ENCODE measurements at regions not wholly inside any gene's neighbourhood (a gene's known extent, or its start where the extent isn't known, plus 50 kb on each side); places are given as distances from the start of the nearest gene placed in this dataset.

GRCh38 chr2:15725782-15726112 is 134.1 kb downstream of the DDX1 start:
- peaks cover 14% of the 10 kb centered on the region for H3K4me1 ChIP-seq (ENCODE audit: control insufficient read depth, insufficient read depth, low read length)
- H3K27ac ChIP-seq (ENCODE audit: low read depth, low read length) = no peak overlapping the region
- WGBS (ENCODE audit: insufficient coverage) = 94% methylated on average over 5 of the region's 5 CpGs
- peaks cover 2% of the 10 kb centered on the region for H3K27me3 ChIP-seq (ENCODE audit: control insufficient read depth, insufficient read depth, low read length)
- no peaks in the 10 kb centered on the region for H3K36me3 ChIP-seq (ENCODE audit: control insufficient read depth, insufficient read depth, low read length)
- no peak overlapping the region for H3K4me3 ChIP-seq (ENCODE audit: low read depth, low read length)
- H3K9me3 ChIP-seq (ENCODE audit: control insufficient read depth, insufficient read depth, low read length) = no peaks in the 10 kb centered on the region
- no peak for DNase-seq (ENCODE audit: low read depth in 4 of 6, low spot score in 6 of 6)

- DNase-seq (ENCODE audit: low read depth in 4 of 6, low spot score in 6 of 6) = no peak
- 96% methylated on average over 7 of the region's 8 CpGs for WGBS (ENCODE audit: insufficient coverage)
- Histone ChIP-seq H3K27me3 (ENCODE audit: control insufficient read depth, insufficient read depth, low read length) (peaks cover 2% of the 10 kb centered on the region), H3K36me3 (ENCODE audit: control insufficient read depth, insufficient read depth, low read length) (no peaks in the 10 kb centered on the region), H3K27ac (ENCODE audit: low read depth, low read length) (no peak overlapping the region), H3K4me1 (ENCODE audit: control insufficient read depth, insufficient read depth, low read length) (peaks cover 20% of the 10 kb centered on the region), H3K4me3 (ENCODE audit: low read depth, low read length) (no peak overlapping the region), H3K9me3 (ENCODE audit: control insufficient read depth, insufficient read depth, low read length) (no peaks in the 10 kb centered on the region)
These were observed 134.8 kb downstream of the DDX1 start for GRCh38 chr2:15726321-15727057.

GRCh38 chr2:15727396-15728244 is 136.0 kb downstream of the DDX1 start:
- no peak for DNase-seq (ENCODE audit: low read depth in 4 of 6, low spot score in 6 of 6)
- no peaks in the 10 kb centered on the region for H3K9me3 ChIP-seq (ENCODE audit: control insufficient read depth, insufficient read depth, low read length)
- no peak overlapping the region for H3K4me3 ChIP-seq (ENCODE audit: low read depth, low read length)
- H3K36me3 ChIP-seq (ENCODE audit: control insufficient read depth, insufficient read depth, low read length) = no peaks in the 10 kb centered on the region
- no peak overlapping the region for H3K27ac ChIP-seq (ENCODE audit: low read depth, low read length)
- 59% methylated on average over 2 of the region's 9 CpGs for WGBS (ENCODE audit: insufficient coverage)
- peaks cover 2% of the 10 kb centered on the region for H3K27me3 ChIP-seq (ENCODE audit: control insufficient read depth, insufficient read depth, low read length)
- H3K4me1 ChIP-seq (ENCODE audit: control insufficient read depth, insufficient read depth, low read length) = peaks cover 20% of the 10 kb centered on the region

- WGBS (ENCODE audit: insufficient coverage) = 62% methylated on average over 5 of the region's 9 CpGs
- no peak overlapping the region for H3K27ac ChIP-seq (ENCODE audit: low read depth, low read length)
- H3K9me3 ChIP-seq (ENCODE audit: control insufficient read depth, insufficient read depth, low read length) = no peaks in the 10 kb centered on the region
- H3K36me3 ChIP-seq (ENCODE audit: control insufficient read depth, insufficient read depth, low read length) = no peaks in the 10 kb centered on the region
- H3K4me1 ChIP-seq (ENCODE audit: control insufficient read depth, insufficient read depth, low read length) = peaks cover 20% of the 10 kb centered on the region
- no peak overlapping the region for H3K4me3 ChIP-seq (ENCODE audit: low read depth, low read length)
- peak in 1 of 6 donors; percentile 54 for DNase-seq (ENCODE audit: low read depth in 4 of 6, low spot score in 6 of 6)
- H3K27me3 ChIP-seq (ENCODE audit: control insufficient read depth, insufficient read depth, low read length) = peaks cover 2% of the 10 kb centered on the region
These were observed 136.7 kb downstream of the DDX1 start for GRCh38 chr2:15728245-15728938.

- H3K36me3 ChIP-seq (ENCODE audit: control insufficient read depth, insufficient read depth, low read length) = no peaks in the 10 kb centered on the region
- DNase-seq (ENCODE audit: low read depth in 4 of 6, low spot score in 6 of 6) = no peak
- H3K27ac ChIP-seq (ENCODE audit: low read depth, low read length) = no peak overlapping the region
- no peak overlapping the region for H3K4me3 ChIP-seq (ENCODE audit: low read depth, low read length)
- H3K4me1 ChIP-seq (ENCODE audit: control insufficient read depth, insufficient read depth, low read length) = peaks cover 20% of the 10 kb centered on the region
- 98% methylated on average over 7 of the region's 7 CpGs for WGBS (ENCODE audit: insufficient coverage)
- no peaks in the 10 kb centered on the region for H3K9me3 ChIP-seq (ENCODE audit: control insufficient read depth, insufficient read depth, low read length)
- peaks cover 2% of the 10 kb centered on the region for H3K27me3 ChIP-seq (ENCODE audit: control insufficient read depth, insufficient read depth, low read length)
These were observed 137.3 kb downstream of the DDX1 start for GRCh38 chr2:15729001-15729400.

- Histone ChIP-seq H3K27me3 (ENCODE audit: control insufficient read depth, insufficient read depth, low read length) (peaks cover 2% of the 10 kb centered on the region), H3K36me3 (ENCODE audit: control insufficient read depth, insufficient read depth, low read length) (no peaks in the 10 kb centered on the region), H3K27ac (ENCODE audit: low read depth, low read length) (no peak overlapping the region), H3K4me1 (ENCODE audit: control insufficient read depth, insufficient read depth, low read length) (peaks cover 26% of the 10 kb centered on the region), H3K9me3 (ENCODE audit: control insufficient read depth, insufficient read depth, low read length) (no peaks in the 10 kb centered on the region), H3K4me3 (ENCODE audit: low read depth, low read length) (no peak overlapping the region)
- DNase-seq (ENCODE audit: low read depth in 4 of 6, low spot score in 6 of 6) = no peak
- WGBS (ENCODE audit: insufficient coverage) = 75% methylated on average over 6 of the region's 10 CpGs
These were observed 138.3 kb downstream of the DDX1 start for GRCh38 chr2:15729709-15730544.

GRCh38 chr2:15730545-15731212 is 139.0 kb downstream of the DDX1 start:
- DNase-seq (ENCODE audit: low read depth in 4 of 6, low spot score in 6 of 6) = peak in 5 of 6 donors; percentile 29 to 88 (median 47)
- Histone ChIP-seq H3K4me1 (ENCODE audit: control insufficient read depth, insufficient read depth, low read length) (peaks cover 22% of the 10 kb centered on the region), H3K9me3 (ENCODE audit: control insufficient read depth, insufficient read depth, low read length) (no peaks in the 10 kb centered on the region), H3K27ac (ENCODE audit: low read depth, low read length) (no peak overlapping the region), H3K4me3 (ENCODE audit: low read depth, low read length) (no peak overlapping the region), H3K27me3 (ENCODE audit: control insufficient read depth, insufficient read depth, low read length) (no peaks in the 10 kb centered on the region), H3K36me3 (ENCODE audit: control insufficient read depth, insufficient read depth, low read length) (no peaks in the 10 kb centered on the region)
- 25% methylated on average over 5 of the region's 7 CpGs for WGBS (ENCODE audit: insufficient coverage)

- Histone ChIP-seq H3K27me3 (ENCODE audit: control insufficient read depth, insufficient read depth, low read length) (no peaks in the 10 kb centered on the region), H3K36me3 (ENCODE audit: control insufficient read depth, insufficient read depth, low read length) (no peaks in the 10 kb centered on the region), H3K4me1 (ENCODE audit: control insufficient read depth, insufficient read depth, low read length) (peaks cover 20% of the 10 kb centered on the region), H3K27ac (ENCODE audit: low read depth, low read length) (no peak overlapping the region), H3K4me3 (ENCODE audit: low read depth, low read length) (no peak overlapping the region), H3K9me3 (ENCODE audit: control insufficient read depth, insufficient read depth, low read length) (no peaks in the 10 kb centered on the region)
- peak in 1 of 6 donors; percentile 30 for DNase-seq (ENCODE audit: low read depth in 4 of 6, low spot score in 6 of 6)
- 89% methylated on average over 6 of the region's 7 CpGs for WGBS (ENCODE audit: insufficient coverage)
These were observed 139.7 kb downstream of the DDX1 start for GRCh38 chr2:15731213-15731888.

Measured in spinal cord (tissue), 9 donors.